ENCODE measurements at regions not wholly inside any gene's neighbourhood (a gene's known extent, or its start where the extent isn't known, plus 50 kb on each side); places are given as distances from the start of the nearest gene placed in this dataset.

DNA sequence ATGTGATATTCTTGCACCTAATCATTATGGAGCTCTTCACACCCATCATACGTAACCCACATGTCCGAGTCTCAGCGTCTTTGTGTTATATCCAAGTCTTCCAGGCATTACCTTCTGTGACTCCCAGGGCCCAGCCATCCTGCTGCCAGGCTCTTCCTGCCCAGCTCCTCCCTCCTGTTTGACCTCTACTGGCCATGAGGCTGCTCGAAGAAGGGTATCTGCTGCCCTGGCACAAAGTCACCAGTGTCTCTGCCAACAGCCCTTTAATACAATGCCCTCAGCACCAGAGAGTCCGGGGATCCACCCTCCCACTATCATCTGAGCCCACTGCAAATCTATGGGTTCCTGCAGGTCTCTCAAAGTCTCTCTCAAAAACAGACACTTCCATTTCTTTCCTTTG, 65.3 kb upstream of the WAC start:
- POLR2A ChIA-PET = no interaction called here

GRCh38 chr10:28468707-28469483, 64.0 kb upstream of the WAC start:
- H3K27me3 ChIP-seq (replicated peaks; ENCODE audit: control insufficient read depth, insufficient read depth, low read length) = no peaks in the 10 kb centered on the region; the same call in 1 of the 2 replicates
- H3K4me3 ChIP-seq (ENCODE audit: low read depth, low read length) = no peak overlapping the region
- Mint-ChIP-seq H3K36me3 (ENCODE audit: insufficient read depth, unreplicated experiment) (no peaks in the 10 kb centered on the region), H3K27ac (ENCODE audit: unreplicated experiment) (no peak overlapping the region), H3K4me3 (ENCODE audit: unreplicated experiment) (no peak overlapping the region), H3K9me3 (ENCODE audit: unreplicated experiment) (peaks cover 9% of the 10 kb centered on the region), H3K27me3 (ENCODE audit: insufficient read depth, unreplicated experiment) (no peaks in the 10 kb centered on the region), H3K4me1 (ENCODE audit: low read depth, unreplicated experiment) (no peaks in the 10 kb centered on the region)
- no TSS peak for BruUV-seq (replicated peaks)
- H3K9me3 ChIP-seq = no peaks in the 10 kb centered on the region
- no peaks in the 10 kb centered on the region for H3K4me1 ChIP-seq
- no peaks in the 10 kb centered on the region for H3K36me3 ChIP-seq (ENCODE audit: control insufficient read depth, insufficient read depth, low read length)
- TF ChIP-seq, protein P1, sequence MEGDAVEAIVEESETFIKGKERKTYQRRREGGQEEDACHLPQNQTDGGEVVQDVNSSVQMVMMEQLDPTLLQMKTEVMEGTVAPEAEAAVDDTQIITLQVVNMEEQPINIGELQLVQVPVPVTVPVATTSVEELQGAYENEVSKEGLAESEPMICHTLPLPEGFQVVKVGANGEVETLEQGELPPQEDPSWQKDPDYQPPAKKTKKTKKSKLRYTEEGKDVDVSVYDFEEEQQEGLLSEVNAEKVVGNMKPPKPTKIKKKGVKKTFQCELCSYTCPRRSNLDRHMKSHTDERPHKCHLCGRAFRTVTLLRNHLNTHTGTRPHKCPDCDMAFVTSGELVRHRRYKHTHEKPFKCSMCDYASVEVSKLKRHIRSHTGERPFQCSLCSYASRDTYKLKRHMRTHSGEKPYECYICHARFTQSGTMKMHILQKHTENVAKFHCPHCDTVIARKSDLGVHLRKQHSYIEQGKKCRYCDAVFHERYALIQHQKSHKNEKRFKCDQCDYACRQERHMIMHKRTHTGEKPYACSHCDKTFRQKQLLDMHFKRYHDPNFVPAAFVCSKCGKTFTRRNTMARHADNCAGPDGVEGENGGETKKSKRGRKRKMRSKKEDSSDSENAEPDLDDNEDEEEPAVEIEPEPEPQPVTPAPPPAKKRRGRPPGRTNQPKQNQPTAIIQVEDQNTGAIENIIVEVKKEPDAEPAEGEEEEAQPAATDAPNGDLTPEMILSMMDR (IDR thresholded peaks at IDR 0.05; ENCODE audit: insufficient read depth in 1 of 2, low read depth in 1 of 2, low read length in 1 of 2, severe bottlenecking in 1 of 2, unreplicated experiment in 1 of 2) = no peak
- intact Hi-C loops (cut with micrococcal nuclease; ENCODE audit: unreplicated experiment) = no loop called here
- DNase-seq = no peak
- ChIA-PET CTCF (no interaction called here), POLR2A (no interaction called here)

More for the DNA sequence above, 65.3 kb upstream of the WAC start:
- no peaks in the 10 kb centered on the region for H3K9me3 ChIP-seq
- CTCF ChIA-PET = no interaction called here
- Mint-ChIP-seq H3K9me3 (ENCODE audit: unreplicated experiment) (no peaks in the 10 kb centered on the region), H3K27ac (ENCODE audit: unreplicated experiment) (no peak overlapping the region), H3K4me3 (ENCODE audit: unreplicated experiment) (no peak overlapping the region), H3K4me1 (ENCODE audit: low read depth, unreplicated experiment) (no peaks in the 10 kb centered on the region), H3K27me3 (ENCODE audit: insufficient read depth, unreplicated experiment) (no peaks in the 10 kb centered on the region), H3K36me3 (ENCODE audit: insufficient read depth, unreplicated experiment) (no peaks in the 10 kb centered on the region)
- intact Hi-C loops (cut with micrococcal nuclease; ENCODE audit: unreplicated experiment) = no loop called here
- H3K4me3 ChIP-seq (ENCODE audit: low read depth, low read length) = no peak overlapping the region
- no peaks in the 10 kb centered on the region; the same call in 1 of the 2 replicates for H3K27me3 ChIP-seq (replicated peaks; ENCODE audit: control insufficient read depth, insufficient read depth, low read length)
- no TSS peak for BruUV-seq (replicated peaks)
- TF ChIP-seq, protein P1 (IDR thresholded peaks at IDR 0.05; ENCODE audit: insufficient read depth in 1 of 2, low read depth in 1 of 2, low read length in 1 of 2, severe bottlenecking in 1 of 2, unreplicated experiment in 1 of 2) = no peak
- no peaks in the 10 kb centered on the region for H3K36me3 ChIP-seq (ENCODE audit: control insufficient read depth, insufficient read depth, low read length)
- H3K4me1 ChIP-seq = no peaks in the 10 kb centered on the region
- no peak for DNase-seq

DNA sequence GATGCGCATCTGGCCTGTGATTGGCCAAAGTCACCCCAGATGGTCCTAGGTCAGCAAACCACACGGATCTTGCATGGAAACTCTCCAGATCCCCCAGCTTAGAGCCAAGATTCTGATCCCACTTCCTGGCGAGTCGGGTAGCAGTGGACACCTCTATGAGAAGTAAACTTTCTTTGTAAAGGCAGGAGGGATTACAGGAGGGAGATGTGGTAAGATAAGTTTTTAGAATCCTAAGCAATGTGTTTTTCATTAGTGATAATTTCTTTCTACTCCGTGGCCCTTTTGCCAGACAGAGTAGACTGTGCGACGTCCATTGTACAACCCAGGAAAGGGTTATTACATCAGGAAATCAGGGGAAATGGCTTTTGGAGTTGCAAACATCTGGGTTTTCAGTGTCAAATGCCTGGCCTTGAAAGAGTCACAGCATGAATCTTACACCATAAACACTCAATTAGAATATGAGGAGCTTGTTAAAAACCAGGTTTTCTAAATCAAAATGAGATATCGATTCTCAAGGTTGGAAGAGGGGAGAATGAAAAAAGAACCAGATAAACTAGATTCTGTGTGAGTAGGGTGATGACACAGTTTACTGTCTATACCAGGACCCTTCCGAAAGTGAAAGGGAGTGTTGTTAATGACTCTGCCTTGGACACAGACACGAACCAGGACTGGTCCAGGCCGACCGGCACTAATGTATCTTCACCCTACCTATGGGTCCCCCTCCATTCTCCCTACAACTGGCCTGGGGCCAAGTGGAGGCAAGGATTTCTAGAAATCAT, 61.9 kb upstream of the WAC start:
- H3K36me3 ChIP-seq (ENCODE audit: control insufficient read depth, insufficient read depth, low read length) = no peaks in the 10 kb centered on the region
- no peak for DNase-seq
- Mint-ChIP-seq H3K4me3 (ENCODE audit: unreplicated experiment) (no peak overlapping the region), H3K9me3 (ENCODE audit: unreplicated experiment) (peaks cover 16% of the 10 kb centered on the region), H3K27ac (ENCODE audit: unreplicated experiment) (no peak overlapping the region), H3K36me3 (ENCODE audit: insufficient read depth, unreplicated experiment) (no peaks in the 10 kb centered on the region), H3K4me1 (ENCODE audit: low read depth, unreplicated experiment) (no peaks in the 10 kb centered on the region), H3K27me3 (ENCODE audit: insufficient read depth, unreplicated experiment) (no peaks in the 10 kb centered on the region)
- H3K9me3 ChIP-seq = no peaks in the 10 kb centered on the region
- intact Hi-C loops (cut with micrococcal nuclease; ENCODE audit: unreplicated experiment) = no loop called here
- no peak overlapping the region for H3K4me3 ChIP-seq (ENCODE audit: low read depth, low read length)
- BruUV-seq (replicated peaks) = no TSS peak
- ChIA-PET CTCF (no interaction called here), POLR2A (no interaction called here)
- TF ChIP-seq, protein P1 (IDR thresholded peaks at IDR 0.05; ENCODE audit: insufficient read depth in 1 of 2, low read depth in 1 of 2, low read length in 1 of 2, severe bottlenecking in 1 of 2, unreplicated experiment in 1 of 2) = no peak
- no peaks in the 10 kb centered on the region; the same call in 1 of the 2 replicates for H3K27me3 ChIP-seq (replicated peaks; ENCODE audit: control insufficient read depth, insufficient read depth, low read length)
- H3K4me1 ChIP-seq = no peaks in the 10 kb centered on the region

All from Caco-2 (cell line).